ENCODE measurements at regions not wholly inside any gene's neighbourhood (a gene's known extent, or its start where the extent isn't known, plus 50 kb on each side); places are given as distances from the start of the nearest gene placed in this dataset.

DNA sequence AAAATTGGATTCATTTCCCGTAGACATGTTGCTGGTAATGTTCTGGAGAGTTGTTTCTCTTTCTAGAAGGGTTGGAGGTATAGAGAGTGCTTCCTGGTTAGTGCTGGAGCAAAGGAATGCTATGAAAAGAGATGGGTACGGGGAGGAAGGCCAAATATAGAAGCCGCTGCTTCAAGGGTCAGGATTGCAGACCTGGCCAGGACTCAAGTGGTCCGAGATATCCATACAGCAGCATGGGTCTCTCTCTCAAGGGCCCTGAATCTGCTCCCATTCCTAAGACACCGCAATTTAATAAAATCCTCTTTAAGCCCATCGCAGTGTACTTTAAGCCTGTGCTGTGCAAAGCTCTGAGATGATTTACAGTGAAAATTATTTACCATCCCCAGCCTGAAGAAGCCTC, 287.0 kb downstream of the FAM43A start:
- TF ChIP-seq, protein P1, sequence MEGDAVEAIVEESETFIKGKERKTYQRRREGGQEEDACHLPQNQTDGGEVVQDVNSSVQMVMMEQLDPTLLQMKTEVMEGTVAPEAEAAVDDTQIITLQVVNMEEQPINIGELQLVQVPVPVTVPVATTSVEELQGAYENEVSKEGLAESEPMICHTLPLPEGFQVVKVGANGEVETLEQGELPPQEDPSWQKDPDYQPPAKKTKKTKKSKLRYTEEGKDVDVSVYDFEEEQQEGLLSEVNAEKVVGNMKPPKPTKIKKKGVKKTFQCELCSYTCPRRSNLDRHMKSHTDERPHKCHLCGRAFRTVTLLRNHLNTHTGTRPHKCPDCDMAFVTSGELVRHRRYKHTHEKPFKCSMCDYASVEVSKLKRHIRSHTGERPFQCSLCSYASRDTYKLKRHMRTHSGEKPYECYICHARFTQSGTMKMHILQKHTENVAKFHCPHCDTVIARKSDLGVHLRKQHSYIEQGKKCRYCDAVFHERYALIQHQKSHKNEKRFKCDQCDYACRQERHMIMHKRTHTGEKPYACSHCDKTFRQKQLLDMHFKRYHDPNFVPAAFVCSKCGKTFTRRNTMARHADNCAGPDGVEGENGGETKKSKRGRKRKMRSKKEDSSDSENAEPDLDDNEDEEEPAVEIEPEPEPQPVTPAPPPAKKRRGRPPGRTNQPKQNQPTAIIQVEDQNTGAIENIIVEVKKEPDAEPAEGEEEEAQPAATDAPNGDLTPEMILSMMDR (IDR thresholded peaks at IDR 0.05; ENCODE audit: extremely low read depth, missing control alignments), result no peak
- DNase-seq (ENCODE audit: low spot score), result no peak

DNA sequence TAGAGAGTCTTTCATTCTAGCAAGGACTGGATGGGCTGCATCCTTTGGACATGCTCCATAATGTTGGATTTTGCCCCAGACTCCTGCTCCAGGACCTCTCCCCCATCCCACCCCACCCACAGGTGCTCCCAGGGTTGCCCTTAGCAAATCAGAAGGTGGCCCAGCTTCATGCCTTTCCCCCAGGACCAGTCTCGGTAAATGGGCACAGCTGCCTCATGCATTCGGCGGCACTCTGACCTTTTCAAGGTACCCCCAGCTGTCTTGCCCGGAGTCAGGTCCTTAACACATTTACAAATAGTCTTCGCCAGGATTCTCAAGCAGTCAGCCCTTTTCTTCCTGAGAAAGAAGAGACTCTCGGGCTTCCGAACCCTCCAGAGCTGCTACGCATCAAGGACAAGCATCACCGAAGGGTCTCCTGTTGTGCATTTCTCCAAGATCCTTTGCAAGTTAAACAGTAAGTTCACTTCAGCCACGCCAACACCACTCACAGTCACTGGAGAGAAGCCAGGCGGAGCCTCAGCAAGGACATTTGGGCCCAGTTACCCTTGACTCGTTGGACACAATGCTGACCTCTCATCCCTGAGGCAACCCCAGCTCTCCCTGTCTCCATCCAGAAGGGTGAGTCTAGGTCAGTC, 287.8 kb downstream of the FAM43A start:
- TF ChIP-seq, protein P1 (IDR thresholded peaks at IDR 0.05; ENCODE audit: extremely low read depth, missing control alignments), result no peak
- no peak for DNase-seq (ENCODE audit: low spot score)

DNA sequence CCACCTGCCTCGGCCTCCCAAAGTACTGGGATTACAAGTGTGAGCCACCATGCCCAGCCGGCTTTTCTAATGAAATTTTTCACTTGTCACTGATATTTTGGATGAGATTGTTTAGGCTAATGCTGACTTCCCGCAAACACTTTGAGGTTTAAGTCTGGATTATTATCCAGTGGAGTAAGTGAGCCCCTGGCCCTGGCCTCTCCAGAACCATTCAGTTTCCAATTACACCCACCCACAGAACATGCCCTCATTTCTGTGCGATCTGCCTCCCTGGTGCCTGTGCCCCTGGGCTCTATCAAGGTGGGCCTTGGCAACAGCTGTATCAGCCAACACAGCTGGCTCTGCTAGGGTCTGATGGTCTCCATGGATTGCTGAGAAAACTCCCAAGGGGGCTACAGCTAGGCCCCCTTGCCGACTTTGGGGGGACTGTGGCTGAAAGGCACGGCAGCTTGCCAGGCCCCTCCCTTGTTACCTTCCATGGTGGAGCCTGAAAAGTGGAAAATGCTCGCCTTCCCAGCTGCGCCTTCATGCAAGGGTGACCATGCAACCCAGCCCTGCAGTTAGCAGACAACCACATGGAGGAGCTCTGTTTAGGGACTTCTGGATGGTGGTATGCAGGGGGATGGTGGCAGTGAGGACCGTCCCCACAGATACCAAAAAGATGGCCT, 288.9 kb downstream of the FAM43A start:
- TF ChIP-seq, protein P1 (IDR thresholded peaks at IDR 0.05; ENCODE audit: extremely low read depth, missing control alignments), result no peak
- DNase-seq (ENCODE audit: low spot score), result no peak

DNA sequence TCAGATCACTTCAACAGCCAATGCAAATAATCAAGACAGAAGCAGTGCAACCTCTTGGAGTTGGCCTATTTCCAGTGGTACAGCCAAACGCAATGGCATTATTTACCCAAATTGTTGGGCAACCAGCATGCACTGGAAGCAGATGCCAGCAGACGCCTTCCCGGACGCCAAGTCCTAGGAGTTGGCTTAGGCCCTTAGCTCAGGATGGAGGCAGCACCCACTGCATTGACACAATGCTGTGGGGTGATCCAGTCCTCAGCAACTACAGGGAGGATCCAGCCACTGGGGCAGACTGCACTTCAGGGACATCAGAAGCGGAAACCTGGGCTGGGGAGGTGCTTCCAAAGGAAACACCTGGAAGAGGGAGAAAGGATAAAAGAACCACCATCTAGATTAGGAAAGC, 290.4 kb downstream of the FAM43A start:
- no peak for DNase-seq (ENCODE audit: low spot score)
- TF ChIP-seq, protein P1 (IDR thresholded peaks at IDR 0.05; ENCODE audit: extremely low read depth, missing control alignments), result no peak

DNA sequence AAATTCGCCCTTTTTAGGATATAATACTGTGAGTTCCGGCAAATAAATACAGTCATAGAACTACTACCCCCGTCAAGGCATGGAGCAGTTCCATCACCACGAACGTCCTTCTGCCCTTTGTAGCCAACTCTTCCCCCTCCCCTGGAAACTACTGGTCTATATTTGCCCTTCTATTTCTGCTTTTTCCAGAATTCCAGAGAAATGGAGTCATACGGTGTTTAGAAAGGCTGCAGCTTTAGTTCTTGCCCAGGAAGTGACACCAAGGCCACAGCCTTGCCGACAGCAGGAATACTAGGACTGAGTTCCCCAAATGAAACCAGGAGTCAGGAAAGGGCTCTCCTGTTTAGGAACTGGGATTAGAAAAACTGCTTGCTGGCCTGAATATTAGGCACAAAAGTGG, 291.2 kb downstream of the FAM43A start:
- TF ChIP-seq, protein P1 (IDR thresholded peaks at IDR 0.05; ENCODE audit: extremely low read depth, missing control alignments), result no peak
- DNase-seq (ENCODE audit: low spot score), result no peak

DNA sequence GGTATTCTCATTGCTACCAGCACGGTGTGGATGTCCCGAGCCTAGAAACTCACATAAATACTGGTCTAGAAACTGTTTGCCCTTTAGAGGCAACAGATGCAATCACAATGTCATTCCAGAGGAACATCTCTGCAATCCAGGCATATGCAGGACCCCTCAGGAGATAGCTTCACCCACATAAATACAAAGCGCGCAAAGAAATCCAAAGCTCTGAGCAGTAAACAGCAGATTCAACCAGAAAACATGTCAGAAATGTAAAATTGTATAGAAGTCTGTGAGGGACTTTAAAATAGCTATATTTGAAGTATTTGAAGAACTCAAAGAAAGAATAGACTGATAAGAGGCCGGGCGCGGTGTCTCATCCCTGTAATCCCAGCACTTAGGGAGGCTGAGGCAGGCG, 291.7 kb downstream of the FAM43A start:
- DNase-seq (ENCODE audit: low spot score), result no peak
- TF ChIP-seq, protein P1 (IDR thresholded peaks at IDR 0.05; ENCODE audit: extremely low read depth, missing control alignments), result no peak

DNA sequence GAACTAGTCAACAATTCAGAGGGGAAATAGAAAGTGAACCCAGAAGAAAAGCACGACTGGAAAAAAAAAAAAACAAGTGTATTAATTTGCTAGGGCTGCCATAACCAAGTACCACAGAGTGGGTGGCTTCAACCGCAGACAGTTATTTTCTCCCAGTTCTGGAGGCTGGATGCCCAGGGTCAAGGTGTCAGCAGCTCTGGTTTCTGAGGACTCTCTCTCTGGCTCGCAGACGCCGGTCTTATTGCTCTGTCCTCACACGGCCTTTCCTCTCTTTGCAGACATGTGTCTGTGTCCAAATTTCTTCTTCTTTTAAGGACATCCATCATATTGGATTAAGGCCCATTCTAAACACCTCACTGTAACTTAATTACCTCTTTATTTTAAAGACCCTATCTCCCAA, 291.8 kb downstream of the XXYLT1 start:
- TF ChIP-seq, protein P1 (IDR thresholded peaks at IDR 0.05; ENCODE audit: extremely low read depth, missing control alignments), result no peak
- DNase-seq (ENCODE audit: low spot score), result no peak

Measured in GM20000 (cell line).